SK-N-SH (cell line): ENCODE measurements at regions not wholly inside any gene's neighbourhood (a gene's known extent, or its start where the extent isn't known, plus 50 kb on each side); places are given as distances from the start of the nearest gene placed in this dataset.
A peak's percentile ranks its signal among the peaks of the same experiment; 100 is the strongest.

ENCODE experiments used
- ELF1 ChIP-seq: IDR thresholded peaks from 2 replicates; pipeline ENCODE4 v1.4.0; 2012
- EP300 ChIP-seq, 2 experiments: IDR thresholded peaks; 2 replicates each; pipeline versions ENCODE4 v1.4.0 to v1.6.1; 2012; ENCODE audit warnings: borderline replicate concordance in 1 of 2, low read depth in 1 of 2, low read length in 1 of 2
- EZH2phosphoT487 ChIP-seq: fragments of 200-600 bp; sonication (generic); IDR thresholded peaks from 2 replicates; pipeline ENCODE4 v1.6.1; 2017; ENCODE audit warnings: low read depth, mixed run types, mild to moderate bottlenecking, antibody characterized with exemption, moderate library complexity, borderline replicate concordance
- FOXJ3 ChIP-seq: sonication (generic); formaldehyde crosslinking; IDR thresholded peaks from 2 replicates; pipeline ENCODE4 v1.5.1; 2020; ENCODE audit warnings: mild to moderate bottlenecking, missing genetic modification reagents
- FOXM1 ChIP-seq: IDR thresholded peaks from 2 replicates; pipeline ENCODE4 v1.4.0; 2012; ENCODE audit warnings: low read depth, mild to moderate bottlenecking
- GABPA ChIP-seq: IDR thresholded peaks from 2 replicates; pipeline ENCODE4 v1.4.0; 2012; ENCODE audit warnings: low read depth, mild to moderate bottlenecking
- GATA2 ChIP-seq: sonication (generic); formaldehyde crosslinking; IDR thresholded peaks from 2 replicates; pipeline ENCODE4 v1.5.0; 2020; ENCODE audit warnings: mild to moderate bottlenecking, missing genetic modification reagents
- IRF3 ChIP-seq: fragments of 150-350 bp; IDR thresholded peaks from 2 replicates; pipeline ENCODE4 v1.6.1; 2016; ENCODE audit warnings: mild to moderate bottlenecking, low read depth, low read length
- JUND ChIP-seq: IDR thresholded peaks from 2 replicates; pipeline ENCODE4 v1.4.0; 2012
- MAX ChIP-seq: IDR thresholded peaks from 2 replicates; pipeline ENCODE4 v1.4.0; 2012; ENCODE audit warnings: low read depth
- MEF2A ChIP-seq: IDR thresholded peaks from 2 replicates; pipeline ENCODE4 v1.4.0; 2012; ENCODE audit warnings: low read depth, borderline replicate concordance
- NFIC ChIP-seq: IDR thresholded peaks from 2 replicates; pipeline ENCODE4 v1.4.0; 2012; ENCODE audit warnings: borderline replicate concordance
- NRF1 ChIP-seq: IDR thresholded peaks from 2 replicates; pipeline ENCODE4 v1.6.1; 2012; ENCODE audit warnings: low read depth, mild to moderate bottlenecking, low read length
- PBX3 ChIP-seq: IDR thresholded peaks from 2 replicates; pipeline ENCODE4; 2012
- RCOR1 ChIP-seq: fragments of 150-350 bp; IDR thresholded peaks from 2 replicates; pipeline ENCODE4 v1.6.1; 2017; ENCODE audit warnings: antibody characterized with exemption, low read length
- REST ChIP-seq: IDR thresholded peaks from 2 replicates; pipeline ENCODE4 v1.6.1; 2012; ENCODE audit warnings: mild to moderate bottlenecking, low read depth, low read length, moderate library complexity
- SIN3A ChIP-seq: IDR thresholded peaks from 2 replicates; pipeline ENCODE4 v1.6.1; 2012; ENCODE audit warnings: low read depth, mild to moderate bottlenecking, low read length, moderate library complexity, borderline replicate concordance
- TCF12 ChIP-seq: IDR thresholded peaks from 2 replicates; pipeline ENCODE4 v1.4.0; 2012
- TEAD4 ChIP-seq: IDR thresholded peaks from 2 replicates; pipeline ENCODE4 v1.4.0; 2012; ENCODE audit warnings: mild to moderate bottlenecking, borderline replicate concordance; ENCODE audit not compliant: insufficient read depth
- USF1 ChIP-seq: IDR thresholded peaks from 2 replicates; pipeline ENCODE4 v1.4.0; 2012; ENCODE audit warnings: low read depth, borderline replicate concordance
- USF2 ChIP-seq: fragments of 150-350 bp; IDR thresholded peaks from 2 replicates; pipeline ENCODE4 v1.6.1; 2017; ENCODE audit warnings: antibody characterized with exemption, low read length, low read depth, borderline replicate concordance

GRCh38 chr9:28051559-28052503 is 478.6 kb upstream of the C9orf72 start (continued):
- TF ChIP-seq IRF3 = no peak
- TF ChIP-seq GABPA = no peak
- no peak for TF ChIP-seq ELF1
- no peak for TF ChIP-seq MAX
- TF ChIP-seq FOXM1 = no peak
- no peak for TF ChIP-seq USF1
- no peak for TF ChIP-seq REST
- TF ChIP-seq TCF12 = peak; percentile 28; the same call in 1 of the 2 replicates
- no peak for TF ChIP-seq RCOR1
- no peak for TF ChIP-seq USF2
- no peak for TF ChIP-seq SIN3A
- TF ChIP-seq NFIC = no peak
- TF ChIP-seq MEF2A = no peak
- 0 out of 2 replicates have a peak, but pooled peaks have one; percentile 12 for TF ChIP-seq PBX3
- no peak for TF ChIP-seq FOXJ3 (CRISPR knock-in tag)
- TF ChIP-seq EP300 (IDR thresholded peaks at IDR 0.05; ENCODE audit: borderline replicate concordance in 1 of 2, low read depth in 1 of 2, low read length in 1 of 2) = 0 out of 4 replicates have a peak, but pooled peaks of 1 of the 2 experiments have one; percentile 17
- no peak for TF ChIP-seq EZH2phosphoT487
- TF ChIP-seq TEAD4 = peak; percentile 60; the same call in 1 of the 2 replicates
- no peak for TF ChIP-seq GATA2 (CRISPR knock-in tag)
- no peak for TF ChIP-seq NRF1
- TF ChIP-seq JUND = peak; percentile 45
